ENCODE measurements at regions not wholly inside any gene's neighbourhood (a gene's known extent, or its start where the extent isn't known, plus 50 kb on each side); places are given as distances from the start of the nearest gene placed in this dataset.

- H3K4me1 Mint-ChIP-seq (ENCODE audit: low read depth), result no peaks in the 10 kb centered on the region
- H3K36me3 Mint-ChIP-seq (ENCODE audit: low read depth), result no peaks in the 10 kb centered on the region
- no peak overlapping the region for H3K27ac Mint-ChIP-seq
- no peaks in the 10 kb centered on the region for H3K27me3 Mint-ChIP-seq (ENCODE audit: low read depth)
- no peak for DNase-seq (ENCODE audit: low spot score)
- no peaks in the 10 kb centered on the region for H3K9me3 Mint-ChIP-seq
- H3K4me3 Mint-ChIP-seq, result no peak overlapping the region
Observed at GRCh38 chr1:60906039-60906438, 176.3 kb upstream of the NFIA start.

GRCh38 chr1:60904099-60904851 is 178.1 kb upstream of the NFIA start:
- no peak for DNase-seq (ENCODE audit: low spot score)
- no peak overlapping the region for H3K4me3 Mint-ChIP-seq
- no peak overlapping the region for H3K27ac Mint-ChIP-seq
- H3K27me3 Mint-ChIP-seq (ENCODE audit: low read depth), result peaks cover 2% of the 10 kb centered on the region
- H3K36me3 Mint-ChIP-seq (ENCODE audit: low read depth), result no peaks in the 10 kb centered on the region
- H3K4me1 Mint-ChIP-seq (ENCODE audit: low read depth), result no peaks in the 10 kb centered on the region
- no peaks in the 10 kb centered on the region for H3K9me3 Mint-ChIP-seq

GRCh38 chr1:60903591-60903990 is 178.8 kb upstream of the NFIA start:
- H3K27ac Mint-ChIP-seq, result no peak overlapping the region
- no peaks in the 10 kb centered on the region for H3K4me1 Mint-ChIP-seq (ENCODE audit: low read depth)
- H3K27me3 Mint-ChIP-seq (ENCODE audit: low read depth), result peaks cover 2% of the 10 kb centered on the region
- no peak for DNase-seq (ENCODE audit: low spot score)
- H3K9me3 Mint-ChIP-seq, result no peaks in the 10 kb centered on the region
- no peak overlapping the region for H3K4me3 Mint-ChIP-seq
- H3K36me3 Mint-ChIP-seq (ENCODE audit: low read depth), result no peaks in the 10 kb centered on the region

GRCh38 chr1:60899464-60899863 is 182.9 kb upstream of the NFIA start:
- Mint-ChIP-seq H3K27me3 (ENCODE audit: low read depth) (peaks cover 10% of the 10 kb centered on the region), H3K4me3 (no peak overlapping the region), H3K4me1 (ENCODE audit: low read depth) (peaks cover 3% of the 10 kb centered on the region), H3K36me3 (ENCODE audit: low read depth) (no peaks in the 10 kb centered on the region), H3K27ac (no peak overlapping the region), H3K9me3 (no peaks in the 10 kb centered on the region)
- no peak for DNase-seq (ENCODE audit: low spot score)

GRCh38 chr1:60898987-60899386 is 183.4 kb upstream of the NFIA start:
- Mint-ChIP-seq H3K4me3 (no peak overlapping the region), H3K27ac (no peak overlapping the region), H3K36me3 (ENCODE audit: low read depth) (no peaks in the 10 kb centered on the region), H3K27me3 (ENCODE audit: low read depth) (peaks cover 10% of the 10 kb centered on the region), H3K9me3 (no peaks in the 10 kb centered on the region), H3K4me1 (ENCODE audit: low read depth) (peaks cover 3% of the 10 kb centered on the region)
- DNase-seq (ENCODE audit: low spot score), result peak; percentile 19

- Mint-ChIP-seq H3K4me3 (no peak overlapping the region), H3K27me3 (ENCODE audit: low read depth) (peaks cover 10% of the 10 kb centered on the region), H3K36me3 (ENCODE audit: low read depth) (no peaks in the 10 kb centered on the region), H3K4me1 (ENCODE audit: low read depth) (peaks cover 3% of the 10 kb centered on the region), H3K27ac (no peak overlapping the region), H3K9me3 (no peaks in the 10 kb centered on the region)
- no peak for DNase-seq (ENCODE audit: low spot score)
Observed at GRCh38 chr1:60898413-60898812, 183.9 kb upstream of the NFIA start.

- no peak overlapping the region for H3K4me3 Mint-ChIP-seq
- no peak for DNase-seq (ENCODE audit: low spot score)
- peaks cover 12% of the 10 kb centered on the region for H3K27me3 Mint-ChIP-seq (ENCODE audit: low read depth)
- H3K4me1 Mint-ChIP-seq (ENCODE audit: low read depth), result peaks cover 3% of the 10 kb centered on the region
- H3K27ac Mint-ChIP-seq, result no peak overlapping the region
- no peaks in the 10 kb centered on the region for H3K9me3 Mint-ChIP-seq
- H3K36me3 Mint-ChIP-seq (ENCODE audit: low read depth), result no peaks in the 10 kb centered on the region
Observed at GRCh38 chr1:60896701-60897363, 185.5 kb upstream of the NFIA start.

GRCh38 chr1:60895701-60896100 is 186.7 kb upstream of the NFIA start:
- Mint-ChIP-seq H3K4me3 (no peak overlapping the region), H3K36me3 (ENCODE audit: low read depth) (no peaks in the 10 kb centered on the region), H3K9me3 (no peaks in the 10 kb centered on the region), H3K27ac (no peak overlapping the region), H3K27me3 (ENCODE audit: low read depth) (peaks cover 14% of the 10 kb centered on the region), H3K4me1 (ENCODE audit: low read depth) (peaks cover 3% of the 10 kb centered on the region)
- DNase-seq (ENCODE audit: low spot score), result no peak

GRCh38 chr1:60895252-60895651 is 187.1 kb upstream of the NFIA start:
- H3K4me3 Mint-ChIP-seq, result no peak overlapping the region
- no peaks in the 10 kb centered on the region for H3K9me3 Mint-ChIP-seq

GRCh38 chr1:60894741-60895140 is 187.6 kb upstream of the NFIA start:
- peaks cover 14% of the 10 kb centered on the region for H3K27me3 Mint-ChIP-seq (ENCODE audit: low read depth)
- H3K36me3 Mint-ChIP-seq (ENCODE audit: low read depth), result no peaks in the 10 kb centered on the region
- peaks cover 3% of the 10 kb centered on the region for H3K4me1 Mint-ChIP-seq (ENCODE audit: low read depth)
- H3K9me3 Mint-ChIP-seq, result no peaks in the 10 kb centered on the region
- H3K4me3 Mint-ChIP-seq, result no peak overlapping the region
- H3K27ac Mint-ChIP-seq, result no peak overlapping the region
- no peak for DNase-seq (ENCODE audit: low spot score)

More at GRCh38 chr1:60895252-60895651, 187.1 kb upstream of the NFIA start:
- Mint-ChIP-seq H3K27ac (no peak overlapping the region), H3K36me3 (ENCODE audit: low read depth) (no peaks in the 10 kb centered on the region), H3K27me3 (ENCODE audit: low read depth) (peaks cover 14% of the 10 kb centered on the region), H3K4me1 (ENCODE audit: low read depth) (peaks cover 3% of the 10 kb centered on the region)
- DNase-seq (ENCODE audit: low spot score), result no peak

GRCh38 chr1:60894130-60894529 is 188.2 kb upstream of the NFIA start:
- peaks cover 13% of the 10 kb centered on the region for H3K27me3 Mint-ChIP-seq (ENCODE audit: low read depth)
- DNase-seq (ENCODE audit: low spot score), result no peak
- H3K4me3 Mint-ChIP-seq, result no peak overlapping the region
- H3K27ac Mint-ChIP-seq, result no peak overlapping the region
- H3K4me1 Mint-ChIP-seq (ENCODE audit: low read depth), result peaks cover 3% of the 10 kb centered on the region
- H3K9me3 Mint-ChIP-seq, result no peaks in the 10 kb centered on the region
- H3K36me3 Mint-ChIP-seq (ENCODE audit: low read depth), result no peaks in the 10 kb centered on the region

GRCh38 chr1:60893136-60893930 is 189.0 kb upstream of the NFIA start:
- no peaks in the 10 kb centered on the region for H3K9me3 Mint-ChIP-seq
- H3K36me3 Mint-ChIP-seq (ENCODE audit: low read depth), result no peaks in the 10 kb centered on the region
- no peak overlapping the region for H3K4me3 Mint-ChIP-seq
- H3K27ac Mint-ChIP-seq, result no peak overlapping the region
- H3K27me3 Mint-ChIP-seq (ENCODE audit: low read depth), result peaks cover 11% of the 10 kb centered on the region
- peaks cover 2% of the 10 kb centered on the region for H3K4me1 Mint-ChIP-seq (ENCODE audit: low read depth)
- DNase-seq (ENCODE audit: low spot score), result no peak

- H3K27ac Mint-ChIP-seq, result no peak overlapping the region
- peaks cover 9% of the 10 kb centered on the region for H3K27me3 Mint-ChIP-seq (ENCODE audit: low read depth)
- no peaks in the 10 kb centered on the region for H3K4me1 Mint-ChIP-seq (ENCODE audit: low read depth)
- H3K4me3 Mint-ChIP-seq, result no peak overlapping the region
- no peaks in the 10 kb centered on the region for H3K36me3 Mint-ChIP-seq (ENCODE audit: low read depth)
- no peaks in the 10 kb centered on the region for H3K9me3 Mint-ChIP-seq
- DNase-seq (ENCODE audit: low spot score), result no peak
Observed at GRCh38 chr1:60891765-60892164, 190.6 kb upstream of the NFIA start.

- H3K4me1 Mint-ChIP-seq (ENCODE audit: low read depth), result no peaks in the 10 kb centered on the region
- no peaks in the 10 kb centered on the region for H3K36me3 Mint-ChIP-seq (ENCODE audit: low read depth)
- peaks cover 13% of the 10 kb centered on the region for H3K27me3 Mint-ChIP-seq (ENCODE audit: low read depth)
- no peaks in the 10 kb centered on the region for H3K9me3 Mint-ChIP-seq
- H3K27ac Mint-ChIP-seq, result no peak overlapping the region
- H3K4me3 Mint-ChIP-seq, result no peak overlapping the region
- DNase-seq (ENCODE audit: low spot score), result no peak
Observed at GRCh38 chr1:60891281-60891680, 191.1 kb upstream of the NFIA start.

All from T-helper 2 cell treated with Interferon-gamma antibody and Interleukin-4, amounts not matched to agents 5 μg/mL and 100 μg/mL, for 36 hours (primary cell).